ENCODE measurements at regions not wholly inside any gene's neighbourhood (a gene's known extent, or its start where the extent isn't known, plus 50 kb on each side); places are given as distances from the start of the nearest gene placed in this dataset.
"Not testable (repeated sequence)": the region's sequence is repeated elsewhere in the genome, so short reads cannot be mapped to it uniquely, and the experiment has no call there.

DNA sequence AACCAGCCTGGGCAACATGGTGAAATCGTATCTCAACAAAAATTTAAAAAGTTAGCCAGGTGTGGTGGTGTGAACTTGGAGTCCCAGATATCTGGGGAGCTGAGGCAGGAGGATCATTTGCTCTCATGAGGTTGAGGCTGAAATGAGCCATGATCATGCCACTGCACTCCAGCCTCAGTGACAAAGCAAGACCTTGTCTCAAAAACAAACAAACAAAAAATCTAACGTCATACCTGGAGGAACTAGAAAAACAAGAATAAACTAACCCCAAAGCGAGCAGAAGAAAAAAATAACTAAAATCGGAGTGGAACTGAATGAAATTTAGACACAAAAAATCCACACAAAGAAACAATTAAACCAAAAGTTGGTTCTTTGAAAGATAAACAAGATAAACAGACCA lies 1885.1 kb downstream of the OLFM4 start:
- DNase-seq, result no peak

DNA sequence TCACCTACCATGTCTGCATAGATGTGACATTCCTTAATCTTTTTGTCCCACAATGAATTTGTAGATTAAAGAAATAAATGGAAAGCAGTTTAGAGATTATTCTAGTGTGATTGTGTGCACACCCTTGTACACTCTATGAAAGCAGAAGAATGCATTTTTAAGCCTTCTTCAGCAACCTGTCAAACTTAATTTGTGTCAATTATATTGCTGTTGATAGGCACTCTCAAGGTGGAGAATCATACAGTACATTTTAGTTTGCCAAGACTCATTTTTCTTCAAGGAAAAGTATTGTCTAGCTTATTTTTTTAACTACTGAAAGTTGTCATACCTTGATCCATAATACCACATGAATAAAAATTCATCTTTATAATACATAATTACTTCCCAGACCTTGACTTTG lies 1898.9 kb downstream of the OLFM4 start:
- no peak for DNase-seq

DNA sequence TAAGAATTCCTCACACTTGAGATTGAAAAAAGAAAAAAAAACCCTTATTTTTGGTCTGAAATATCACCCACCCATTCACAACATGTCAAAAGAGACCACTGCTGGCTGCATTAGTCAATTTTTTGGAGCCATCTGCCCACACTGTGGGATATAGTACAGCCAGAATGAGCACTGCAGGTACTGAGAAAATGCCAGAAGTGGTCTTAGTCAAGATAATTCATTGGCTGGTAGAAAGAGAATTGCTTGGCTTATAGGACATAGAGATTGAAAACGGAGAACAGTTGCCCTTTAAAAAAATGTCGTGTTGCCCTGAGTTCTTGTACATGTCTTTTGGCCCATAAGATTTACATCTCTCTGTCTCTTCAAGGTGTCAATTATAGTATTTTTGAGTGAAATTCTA lies 1899.5 kb downstream of the OLFM4 start:
- no peak for DNase-seq

DNA sequence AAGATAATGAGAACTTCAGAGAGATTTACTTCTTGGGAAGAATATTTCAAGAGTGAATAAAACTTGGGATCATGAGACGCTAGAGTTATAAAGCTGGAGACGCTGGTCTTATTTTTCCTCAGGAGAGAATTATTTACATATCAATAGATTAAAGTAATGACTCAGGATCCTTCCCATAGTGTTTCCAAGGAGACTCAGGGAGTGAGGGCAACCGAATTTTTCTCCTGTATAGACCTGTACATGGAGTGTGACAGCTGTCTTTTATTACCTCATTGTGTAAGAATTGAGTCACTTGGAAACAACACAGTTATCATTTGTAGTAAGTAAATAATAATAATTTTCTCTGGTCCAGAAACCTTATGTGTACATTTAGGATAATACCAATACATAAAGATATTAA lies 1905.5 kb downstream of the OLFM4 start:
- no peak for DNase-seq

DNA sequence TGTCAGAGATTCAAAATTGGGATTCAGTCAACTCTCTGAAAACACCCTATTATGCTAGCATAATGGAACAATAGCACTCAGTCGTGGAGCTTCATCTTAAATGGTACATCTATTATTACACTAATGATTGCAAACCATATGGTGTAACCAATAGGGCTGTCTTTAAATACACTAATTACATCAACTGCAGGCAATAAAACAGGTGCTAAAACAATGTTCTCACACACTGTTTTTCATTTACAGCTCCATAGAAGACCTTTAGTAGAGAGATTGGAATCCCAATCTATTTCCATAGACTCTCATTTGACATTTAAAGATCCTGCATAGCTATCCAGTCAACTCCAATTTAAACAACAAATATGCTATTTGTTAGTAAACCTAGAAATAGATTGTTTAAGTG lies 1917.4 kb downstream of the OLFM4 start:
- no peak for DNase-seq

DNA sequence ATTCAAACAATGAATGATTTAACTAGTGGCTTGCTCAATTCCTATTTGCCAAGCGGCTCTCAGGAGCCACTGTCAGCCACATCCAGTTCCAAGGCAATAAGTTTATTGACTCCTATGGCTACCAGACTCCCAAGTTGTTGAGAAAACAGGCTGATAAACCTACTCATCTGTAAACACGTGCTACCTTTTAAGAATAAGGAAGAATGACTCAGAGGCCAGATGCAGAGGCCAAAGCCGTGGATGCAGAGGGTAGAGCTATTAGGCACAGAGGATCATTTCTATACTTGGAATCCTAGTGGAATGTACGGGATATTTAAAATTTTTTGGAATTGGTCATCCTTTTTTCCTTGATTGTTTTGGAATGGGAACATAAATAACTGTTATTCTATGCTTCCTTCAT lies 1921.1 kb downstream of the OLFM4 start:
- DNase-seq, result no peak

DNA sequence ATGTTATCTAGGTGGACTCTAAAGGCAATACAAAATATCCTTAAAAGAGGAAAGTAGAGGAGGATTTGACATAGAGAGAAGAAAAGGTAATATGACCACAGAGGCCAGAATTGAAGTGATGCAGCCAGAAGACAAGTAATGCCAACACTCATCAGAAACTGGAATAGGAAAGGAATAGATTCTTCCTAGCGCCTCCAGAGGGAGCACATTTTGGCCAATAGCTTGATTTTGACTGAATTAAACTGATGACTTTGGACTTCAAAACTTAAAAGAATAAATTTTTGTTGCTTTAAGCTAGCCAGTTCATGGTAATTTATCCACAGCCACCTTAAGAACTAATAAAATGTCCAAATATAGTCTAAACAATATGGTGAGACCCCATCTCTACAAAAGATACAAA lies 1921.9 kb downstream of the OLFM4 start:
- no peak for DNase-seq

DNA sequence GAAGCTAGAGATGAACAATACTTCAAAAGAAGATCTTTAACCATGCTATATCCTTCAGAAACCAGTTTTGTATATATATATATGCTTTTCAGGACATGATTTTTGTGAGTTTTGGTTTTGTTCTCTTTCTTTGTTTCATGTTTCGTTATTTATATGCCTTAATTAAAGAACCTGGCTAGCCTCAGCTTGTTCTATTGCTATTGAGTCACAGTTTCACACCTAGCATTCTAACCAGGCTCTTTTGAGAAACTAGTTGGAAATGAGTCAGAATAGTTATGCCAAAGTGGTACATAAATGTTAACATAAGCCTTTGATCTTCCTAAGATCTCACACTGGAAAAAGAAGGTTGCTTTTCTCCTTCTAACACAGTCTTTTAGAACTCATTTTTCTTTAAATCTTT lies 1925.2 kb downstream of the OLFM4 start:
- DNase-seq, result no peak

DNA sequence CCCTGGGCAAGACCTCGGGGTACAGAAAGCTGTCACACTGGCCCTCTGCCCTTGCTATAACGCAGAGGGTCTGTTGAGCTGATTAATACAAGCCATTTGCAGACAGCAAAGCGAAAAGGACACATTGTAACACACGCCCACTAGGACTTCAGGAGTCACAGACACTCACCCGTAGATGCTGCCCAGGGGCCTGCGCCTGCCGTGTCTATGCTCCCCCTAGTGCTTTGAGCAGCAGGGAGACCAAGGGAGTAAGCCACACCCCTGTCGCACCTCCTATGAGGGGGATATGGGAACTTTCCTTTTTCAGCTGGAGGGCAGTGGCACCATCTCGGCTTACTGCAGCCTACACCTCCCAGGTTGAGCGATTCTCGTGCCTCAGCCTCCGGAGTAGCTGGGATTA lies 1930.2 kb downstream of the OLFM4 start:
- DNase-seq, result no peak

DNA sequence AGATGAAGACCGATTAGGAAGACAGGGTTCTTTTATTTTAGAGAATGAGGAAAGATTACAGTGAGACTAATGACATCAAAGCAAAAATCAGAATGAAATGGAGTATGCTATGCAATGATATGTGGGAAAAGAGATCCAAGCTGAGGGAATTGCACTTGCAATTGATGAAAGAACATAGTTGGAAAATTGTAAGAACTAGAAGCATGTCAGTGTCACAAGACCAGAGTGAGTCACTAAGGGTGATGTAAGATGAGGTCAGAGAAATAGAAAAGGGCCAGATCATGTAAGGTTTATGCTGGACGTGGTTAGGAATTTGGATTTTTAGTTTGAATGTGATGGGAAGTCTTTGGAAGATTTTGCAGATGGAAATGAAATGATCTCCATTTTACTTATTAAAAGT lies 1937.3 kb downstream of the OLFM4 start:
- no peak for DNase-seq

DNA sequence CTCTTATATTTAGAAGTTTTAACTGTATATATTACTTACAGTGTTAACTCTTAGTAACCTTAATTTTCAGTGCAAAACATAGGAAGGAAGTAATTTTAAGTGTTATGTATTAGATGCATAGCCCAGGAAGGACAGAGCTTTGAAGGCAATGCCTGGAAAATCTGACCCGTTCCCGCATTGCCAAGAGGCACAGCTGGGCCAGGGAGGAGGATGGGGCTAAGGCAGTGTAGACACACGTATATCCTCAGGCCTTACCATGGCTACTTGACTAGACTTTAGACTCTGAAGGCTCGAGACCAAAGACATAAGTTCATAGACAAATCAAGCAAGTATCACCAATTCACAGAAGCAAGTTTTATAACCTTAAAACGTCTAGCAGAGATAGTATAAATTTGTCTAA lies 1944.2 kb downstream of the OLFM4 start:
- no peak for DNase-seq

DNA sequence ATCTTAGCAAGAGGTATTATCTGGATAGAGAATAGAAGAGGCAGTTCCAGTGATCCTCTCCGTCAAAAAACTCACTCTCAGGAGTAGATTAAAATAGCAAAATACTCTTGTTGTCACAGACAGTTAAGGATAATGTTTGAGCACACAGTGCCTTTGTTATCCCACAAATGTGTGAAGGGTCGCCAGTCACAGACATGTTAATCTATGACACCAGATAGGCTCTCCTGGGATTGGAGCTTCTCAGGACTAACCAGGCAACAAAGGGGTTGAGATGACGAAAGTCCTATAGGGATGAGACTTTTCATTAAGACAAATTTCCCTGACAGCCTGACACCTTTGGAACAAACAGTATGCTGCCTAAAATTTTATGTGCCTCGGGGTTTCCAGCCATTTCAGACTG lies 1947.1 kb downstream of the OLFM4 start:
- no peak for DNase-seq

DNA sequence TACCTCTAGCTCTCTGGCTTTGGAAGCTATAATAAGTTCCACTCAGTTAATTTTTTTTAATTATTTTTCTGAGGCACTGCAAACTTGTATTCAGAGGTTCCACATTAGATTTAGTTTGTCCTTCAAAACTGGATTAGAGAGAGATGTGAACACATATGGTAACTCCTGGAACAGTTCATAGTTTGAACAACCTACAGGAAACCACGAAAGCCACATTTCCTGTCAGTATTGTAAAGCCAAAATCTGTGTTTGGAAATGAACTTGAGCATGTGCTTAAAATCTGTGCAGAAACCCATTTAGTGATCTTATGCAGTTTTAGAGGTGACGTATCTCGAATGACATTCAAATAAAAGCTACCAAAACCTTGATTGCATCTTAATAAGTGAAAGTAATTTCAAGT lies 1952.0 kb downstream of the OLFM4 start:
- no peak for DNase-seq

DNA sequence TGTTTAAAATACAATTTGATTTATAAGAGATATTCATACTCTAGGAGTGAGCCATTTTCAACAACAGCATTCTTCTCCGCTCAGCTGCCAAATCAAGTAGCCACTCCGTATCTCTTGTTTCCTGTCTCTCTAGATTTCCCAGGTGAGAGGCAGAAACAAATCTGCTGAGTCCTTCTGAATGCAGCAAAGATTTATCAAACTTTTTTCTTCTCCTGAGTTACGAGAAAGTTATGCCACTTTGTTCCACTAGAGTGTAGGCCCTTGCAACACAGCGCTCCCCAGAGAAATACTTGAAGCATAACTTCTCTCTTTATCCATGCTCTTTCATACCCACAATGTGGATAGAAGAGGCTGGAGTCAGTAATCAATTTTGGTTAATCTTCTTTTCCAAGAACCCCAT lies 1960.8 kb downstream of the OLFM4 start:
- DNase-seq, result no peak

DNA sequence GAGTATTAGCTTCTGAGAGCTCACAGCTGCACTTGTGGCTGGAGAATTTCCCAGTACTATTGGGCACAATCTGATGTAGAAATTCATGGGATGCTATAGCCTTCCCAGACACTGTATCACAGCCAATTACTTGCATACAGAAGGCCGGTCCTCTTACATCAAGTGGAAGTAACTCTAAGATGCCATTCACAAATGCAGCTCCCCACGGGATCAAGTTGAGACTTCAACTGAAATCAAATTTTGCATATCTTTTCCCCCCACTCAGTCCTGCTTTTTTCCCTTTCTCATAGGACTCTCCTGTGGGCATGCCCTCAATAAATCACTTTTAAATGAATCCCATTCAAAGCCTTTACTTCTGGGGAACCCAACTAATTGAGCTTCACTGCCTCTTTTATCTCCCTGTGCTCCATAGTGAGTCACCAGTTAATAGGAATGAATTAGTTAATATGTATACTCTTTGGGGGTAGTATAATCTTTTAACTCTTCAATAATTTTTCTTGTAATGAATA lies 1970.8 kb downstream of the OLFM4 start:
- no peak for DNase-seq

DNA sequence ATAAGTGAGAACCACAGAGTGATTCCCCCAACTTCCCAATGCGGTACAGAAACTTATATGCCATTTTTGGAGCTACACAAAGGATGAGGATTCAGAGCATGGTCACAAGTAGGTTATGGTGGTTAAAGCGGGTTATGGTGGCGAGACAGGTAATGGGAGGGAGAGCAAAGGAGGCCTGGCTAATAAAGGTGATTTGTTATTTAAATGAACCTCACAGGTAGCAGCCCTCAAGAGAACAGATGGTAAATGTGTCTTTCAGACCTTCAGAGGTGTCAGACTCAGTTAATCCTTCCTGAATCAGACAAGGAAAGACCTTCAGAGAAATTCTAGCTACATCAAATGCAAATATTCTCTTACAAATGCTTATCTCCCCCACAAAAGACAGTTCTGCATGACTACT lies 1971.4 kb downstream of the OLFM4 start:
- no peak for DNase-seq

DNA sequence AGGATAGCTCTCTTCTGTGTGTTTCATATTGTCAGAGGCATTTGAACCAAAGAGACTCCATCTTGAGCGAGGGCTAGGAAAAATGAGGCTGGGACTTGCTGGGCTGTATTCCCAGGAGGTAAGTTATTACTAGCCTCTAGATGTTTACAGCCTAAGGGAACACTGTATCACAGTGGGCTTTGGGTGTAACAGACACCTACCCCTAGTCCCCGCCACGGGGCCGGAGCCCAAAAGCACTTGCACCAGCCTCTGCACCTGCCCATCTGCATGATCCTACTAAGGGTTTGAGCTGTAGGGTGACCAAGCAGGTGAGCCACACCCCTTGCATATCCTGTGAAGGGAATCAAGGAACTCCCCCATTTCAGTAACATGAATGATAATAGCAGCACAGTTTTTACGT lies 1972.2 kb downstream of the OLFM4 start:
- DNase-seq, result no peak

DNA sequence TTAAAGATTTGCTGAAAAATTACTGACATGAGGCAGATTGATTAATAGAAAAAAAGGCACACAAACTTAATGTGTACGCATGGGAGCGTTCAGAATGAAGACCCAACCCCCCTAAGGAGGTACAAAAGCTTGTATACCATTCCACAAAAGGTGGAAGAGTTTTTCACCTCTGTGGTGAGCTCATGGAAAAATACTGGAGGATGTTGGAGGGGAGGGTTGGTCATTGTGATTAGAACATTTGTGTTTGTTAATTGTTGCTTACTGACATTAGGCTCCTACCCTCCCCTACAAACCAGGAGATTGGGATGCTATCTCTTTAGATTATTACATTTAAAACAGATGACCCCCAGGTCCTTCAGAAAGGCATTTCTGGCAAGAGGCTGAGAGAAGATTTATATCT lies 1973.3 kb downstream of the OLFM4 start:
- DNase-seq, result no peak

DNA sequence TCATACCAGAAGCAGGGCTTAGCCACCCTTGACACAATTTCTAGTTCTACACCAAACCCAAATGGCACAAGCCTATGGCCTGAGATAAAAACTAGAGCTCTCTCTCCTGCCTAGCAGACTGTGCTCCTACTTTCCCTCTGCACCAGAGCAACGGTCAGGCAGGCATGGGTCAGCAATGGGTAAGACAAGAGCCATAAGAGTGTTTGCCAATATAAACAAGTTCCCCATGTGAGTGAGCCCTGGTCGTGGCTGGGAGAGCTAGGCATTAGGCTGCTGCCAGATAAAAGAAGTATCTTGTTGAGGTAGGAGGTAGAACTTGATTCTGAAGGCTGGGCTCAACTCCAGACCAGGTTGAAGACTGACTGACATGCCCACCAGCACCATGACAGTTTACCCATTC lies 1979.1 kb downstream of the OLFM4 start:
- no peak for DNase-seq

DNA sequence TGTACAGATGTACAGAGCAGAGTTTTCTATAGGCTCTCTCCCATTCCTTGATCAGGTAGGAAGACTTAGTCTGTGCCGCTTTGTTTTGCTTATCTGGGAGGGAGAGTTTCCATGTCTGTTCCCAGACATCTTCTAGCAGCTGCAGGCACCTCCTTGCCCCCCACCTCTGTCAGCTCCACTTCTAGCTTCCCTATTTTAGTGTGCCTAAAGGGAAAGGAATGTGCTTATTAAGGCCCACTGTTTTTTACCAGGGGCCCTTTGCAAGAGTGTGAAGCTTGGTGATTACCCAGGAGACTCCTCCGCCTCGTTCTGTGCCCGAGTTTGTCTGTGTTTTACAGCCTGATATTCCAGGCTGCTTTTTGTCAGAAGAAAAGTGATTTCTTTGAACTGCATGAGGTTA lies 1984.4 kb downstream of the OLFM4 start:
- no peak for DNase-seq

DNA sequence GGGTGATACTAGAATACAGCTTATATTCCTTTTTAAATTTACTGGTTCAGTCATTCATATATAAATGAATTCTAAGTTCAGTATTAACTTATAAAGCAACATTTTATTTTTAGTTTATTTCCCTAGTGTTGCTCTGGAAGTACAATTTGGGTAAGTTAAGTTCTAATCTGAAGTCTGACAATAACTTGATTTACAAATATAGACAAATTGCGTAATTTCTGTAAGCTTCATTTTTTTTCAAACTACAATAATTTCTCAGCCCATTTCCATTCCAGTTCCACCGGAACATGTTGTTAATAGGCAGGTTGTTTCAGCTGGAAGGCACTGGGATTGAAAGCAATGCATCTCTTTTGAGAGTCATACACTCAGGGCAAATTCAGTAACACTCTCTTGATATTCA lies 2000.7 kb downstream of the OLFM4 start:
- no peak for DNase-seq

DNA sequence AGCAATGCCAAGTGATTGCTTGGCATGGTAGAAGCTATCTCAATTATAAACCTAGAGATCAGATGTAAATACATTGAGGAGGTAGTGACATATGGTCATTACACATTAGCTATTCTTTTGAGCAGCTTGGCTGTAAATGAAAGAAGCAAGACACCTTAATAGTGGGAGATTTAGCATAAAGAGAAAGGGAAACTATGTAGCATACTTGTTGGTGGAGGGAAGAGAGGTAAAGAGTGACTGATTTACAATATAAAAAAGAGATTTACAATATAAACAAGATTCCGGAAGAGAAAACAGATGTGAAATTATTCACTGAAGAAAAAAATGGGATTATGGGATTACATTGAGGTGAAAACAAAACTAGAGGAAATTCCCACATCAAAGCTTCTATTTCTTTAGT lies 2009.6 kb downstream of the OLFM4 start:
- no peak for DNase-seq

DNA sequence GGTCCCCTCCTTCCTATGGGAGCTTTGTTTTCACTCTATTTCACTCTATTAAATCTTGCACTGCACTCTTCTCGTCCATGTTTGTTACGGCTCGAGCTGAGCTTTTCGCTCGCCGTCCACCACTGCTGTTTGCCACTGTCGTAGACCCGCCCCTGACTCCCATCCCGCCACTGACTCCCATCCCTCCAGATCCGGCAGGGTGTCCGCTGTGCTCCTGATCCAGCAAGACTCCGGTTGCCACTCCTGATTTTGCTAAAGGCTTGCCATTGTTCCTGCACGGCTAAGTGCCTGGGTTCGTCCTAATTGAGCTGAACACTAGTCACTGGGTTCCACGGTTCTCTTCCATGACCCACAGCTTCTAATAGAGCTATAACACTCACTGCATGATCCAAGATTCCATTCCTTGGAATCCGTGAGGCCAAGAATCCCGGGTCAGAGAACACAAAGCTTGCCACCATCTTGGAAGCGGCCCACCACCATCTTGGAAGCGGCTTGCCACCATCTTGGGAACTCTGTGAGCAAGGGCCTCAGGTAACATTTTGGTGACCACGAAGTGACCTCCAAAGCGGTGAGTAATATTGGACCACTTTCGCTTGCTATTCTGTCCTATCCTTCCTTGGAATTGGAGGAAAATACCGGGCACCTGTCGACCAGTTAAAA lies 2025.4 kb downstream of the OLFM4 start:
- not testable (repeated sequence) for DNase-seq

DNA sequence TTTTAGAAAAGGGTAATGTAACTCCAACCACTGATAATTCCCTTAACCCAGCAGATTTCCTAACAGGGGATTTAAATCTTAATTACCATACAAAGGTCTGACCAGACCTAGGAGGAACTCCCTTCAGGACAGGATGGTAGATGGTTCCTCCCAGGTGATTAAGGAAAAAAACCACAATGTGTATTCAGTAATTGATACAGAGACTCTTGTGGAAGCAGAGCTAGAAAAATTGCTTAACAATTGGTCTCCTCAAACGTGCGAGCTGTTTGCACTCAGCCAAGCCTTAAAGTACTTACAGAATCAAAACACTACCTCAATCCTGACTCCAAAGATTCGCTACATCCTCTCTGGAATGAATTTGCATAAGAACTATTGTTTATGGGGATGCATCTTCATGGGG lies 2027.1 kb downstream of the OLFM4 start:
- not testable (repeated sequence) for DNase-seq

DNA sequence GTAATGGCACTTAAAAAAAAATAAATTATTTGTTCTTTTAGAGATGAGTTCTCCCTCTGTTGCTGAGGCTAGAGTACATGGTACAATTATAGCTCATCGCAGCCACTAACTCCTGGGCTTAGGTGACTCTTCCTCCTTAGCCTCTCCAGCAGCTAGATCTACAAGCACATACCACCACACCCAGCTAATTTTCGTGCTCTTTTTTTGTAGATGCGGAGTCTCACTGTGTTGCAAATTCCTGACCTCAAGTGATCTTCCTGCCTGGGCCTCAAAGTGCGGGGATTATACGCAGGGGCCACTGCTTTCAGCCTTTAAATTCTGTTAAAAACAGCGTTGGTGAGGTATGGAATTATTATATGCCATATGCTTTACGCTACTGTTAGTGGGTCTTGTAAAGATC lies 2034.0 kb downstream of the OLFM4 start:
- DNase-seq, result no peak

DNA sequence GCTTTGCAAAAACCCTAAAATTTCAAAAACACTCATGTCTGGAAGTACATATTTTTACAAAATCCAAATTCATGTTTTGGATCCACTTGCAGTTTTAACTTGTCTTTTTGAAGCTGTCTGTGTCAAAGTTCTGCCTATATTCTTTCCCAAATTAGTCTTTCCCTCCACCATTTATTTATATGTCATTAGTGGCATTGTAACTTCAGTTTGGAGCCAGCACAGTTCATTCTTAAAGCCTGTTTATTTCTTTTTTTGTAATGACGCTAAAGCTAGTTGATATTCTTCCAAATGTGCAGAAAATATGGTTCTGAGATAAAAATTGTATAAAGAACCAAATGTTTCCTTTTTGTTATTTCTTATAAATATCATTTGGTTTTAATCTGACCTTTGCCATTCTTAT lies 2039.3 kb downstream of the OLFM4 start:
- DNase-seq, result no peak

Measured in DMS79 (cell line).